Forelimb muscle (tissue), 1 donor: ENCODE measurements at regions not wholly inside any gene's neighbourhood (a gene's known extent, or its start where the extent isn't known, plus 50 kb on each side); places are given as distances from the start of the nearest gene placed in this dataset.
"Not testable (repeated sequence)": the region's sequence is repeated elsewhere in the genome, so short reads cannot be mapped to it uniquely, and the experiment has no call there.

ENCODE experiments used
- DNase-seq: peaks from one replicate; pipeline ENCODE4 v3.0.0-alpha.2; 2013; ENCODE audit warnings: low read depth

DNA sequence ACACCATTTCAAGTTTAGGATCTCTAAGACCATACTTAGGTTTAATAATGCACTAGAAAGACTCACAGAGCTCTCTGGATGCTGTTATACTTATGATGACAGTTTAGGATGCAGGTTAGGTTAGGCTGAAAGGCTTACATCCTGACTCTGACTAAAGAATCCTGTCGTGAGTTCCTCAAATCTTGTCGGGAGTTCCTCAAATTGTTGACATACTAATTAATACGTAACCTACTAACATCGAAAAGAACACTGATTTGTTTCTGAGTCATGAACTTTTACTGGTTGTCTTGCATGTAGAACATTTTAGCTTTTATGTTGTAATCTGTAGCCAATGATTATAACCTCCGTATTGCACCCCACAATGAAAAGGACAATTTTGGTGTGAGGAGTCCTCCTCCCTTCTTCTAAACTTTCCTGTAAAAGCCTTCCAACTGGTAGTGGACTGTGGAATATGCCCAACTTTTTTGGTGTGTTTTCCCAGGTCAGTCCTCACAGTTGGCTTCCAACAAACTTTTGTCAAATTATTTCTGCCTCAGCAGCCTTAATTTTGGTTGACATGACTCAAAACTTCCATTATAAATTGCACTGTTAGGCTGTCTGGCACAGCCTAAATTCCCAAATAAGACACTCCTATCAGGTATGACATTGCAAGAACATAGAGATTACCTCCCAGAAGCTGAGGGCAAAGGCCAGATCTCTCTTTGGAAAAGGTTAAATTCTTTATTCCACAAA lies 107.9 kb upstream of the PALMD start:
- no peak for DNase-seq

- DNase-seq = no peak
Observed at GRCh38 chr1:99538618-99538956, 107.3 kb upstream of the PALMD start.

GRCh38 chr1:99539131-99539530 lies 106.8 kb upstream of the PALMD start:
- no peak for DNase-seq

DNA sequence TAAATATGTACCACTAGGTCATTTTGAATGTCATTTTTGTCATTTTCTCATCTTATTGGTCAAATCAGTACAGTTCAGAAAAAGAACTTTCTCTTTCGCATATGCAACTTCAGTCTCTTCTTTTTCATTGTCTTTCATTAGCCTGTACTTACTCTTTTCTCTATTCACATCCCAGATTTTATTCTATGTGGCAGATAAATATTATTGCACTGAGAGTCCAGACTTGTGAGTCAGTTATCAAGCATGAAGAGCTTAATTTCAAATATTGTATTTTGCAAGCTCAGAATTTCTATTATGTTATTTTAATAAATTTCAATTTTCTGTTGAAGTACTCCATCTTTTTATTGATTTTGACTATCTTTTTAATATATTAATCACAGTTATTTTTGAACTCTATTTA lies 105.2 kb upstream of the PALMD start:
- DNase-seq = no peak

- no peak for DNase-seq
Observed at GRCh38 chr1:99544328-99544727, 101.6 kb upstream of the PALMD start.

DNA sequence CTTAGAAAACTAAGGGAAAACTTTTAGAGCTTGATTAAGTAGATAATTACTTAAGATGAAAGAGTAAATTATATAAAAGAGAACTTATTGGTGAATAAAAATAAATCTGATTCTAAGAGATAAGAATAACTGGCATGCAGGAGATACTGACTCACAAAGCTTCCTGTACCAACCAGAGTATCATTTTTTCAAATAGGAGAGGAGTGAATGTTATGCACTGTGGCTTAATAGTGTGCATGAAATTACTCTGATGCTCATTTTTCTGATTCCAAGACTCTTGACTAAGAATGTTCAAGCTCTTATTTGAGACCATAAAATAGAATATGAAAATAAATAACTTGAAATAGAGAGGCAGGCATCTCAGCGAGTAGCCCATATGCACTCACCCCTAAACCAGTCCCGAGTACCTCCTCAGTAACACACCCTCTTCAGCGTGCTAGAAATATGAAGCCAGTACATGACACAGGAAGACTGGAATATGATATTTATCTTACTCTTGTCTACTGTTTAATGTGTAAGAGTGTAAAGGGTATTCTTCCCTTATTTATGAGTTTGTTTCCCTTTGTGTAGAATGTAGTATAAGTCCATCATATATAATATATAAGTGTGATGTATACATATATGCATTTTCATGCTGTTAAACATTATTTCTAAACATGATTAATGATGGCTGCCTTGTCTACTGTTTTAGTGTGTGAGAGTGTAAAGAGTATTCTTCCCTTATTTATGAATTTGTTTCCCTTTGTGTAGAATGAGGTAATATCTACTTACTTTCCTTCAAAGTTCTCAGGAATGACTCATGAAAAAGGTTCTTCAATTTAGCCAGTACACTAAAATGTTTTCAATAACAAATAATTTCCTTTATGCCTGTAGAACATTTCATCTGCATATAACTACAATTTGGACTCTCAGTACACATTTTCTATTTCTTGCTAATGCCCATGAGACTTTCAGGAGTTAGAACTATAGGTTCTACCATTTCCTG lies 99.2 kb upstream of the PALMD start:
- no peak for DNase-seq

GRCh38 chr1:99548943-99549605 lies 96.8 kb upstream of the PALMD start:
- no peak for DNase-seq

- no peak for DNase-seq
Observed at GRCh38 chr1:99550198-99550597, 95.7 kb upstream of the PALMD start.

- no peak for DNase-seq
Observed at GRCh38 chr1:99551812-99552614, 93.9 kb upstream of the PALMD start.

- DNase-seq = no peak
Observed at GRCh38 chr1:99553301-99553700, 92.6 kb upstream of the PALMD start.

DNA sequence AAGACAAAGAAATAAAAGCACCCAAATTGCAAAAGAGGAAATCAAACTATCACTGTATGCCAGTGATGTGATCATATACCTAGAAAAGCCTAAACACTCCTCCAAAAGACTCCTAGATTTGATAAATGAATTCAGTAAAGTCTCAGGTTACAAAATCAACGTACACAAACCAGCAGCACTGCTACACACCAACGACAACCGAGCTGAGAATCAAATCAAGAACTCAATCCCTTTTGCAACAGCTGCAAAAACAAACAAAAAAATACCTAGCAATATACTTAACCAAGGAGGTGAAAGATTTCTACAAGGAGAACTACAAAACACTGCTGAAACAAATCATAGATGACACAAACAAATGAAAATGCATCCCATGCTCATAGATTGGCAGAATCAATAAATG lies 92.1 kb upstream of the PALMD start:
- DNase-seq = not testable (repeated sequence)

GRCh38 chr1:99554727-99555126 lies 91.2 kb upstream of the PALMD start:
- no peak for DNase-seq

GRCh38 chr1:99557546-99558202 lies 88.2 kb upstream of the PALMD start:
- no peak for DNase-seq

DNA sequence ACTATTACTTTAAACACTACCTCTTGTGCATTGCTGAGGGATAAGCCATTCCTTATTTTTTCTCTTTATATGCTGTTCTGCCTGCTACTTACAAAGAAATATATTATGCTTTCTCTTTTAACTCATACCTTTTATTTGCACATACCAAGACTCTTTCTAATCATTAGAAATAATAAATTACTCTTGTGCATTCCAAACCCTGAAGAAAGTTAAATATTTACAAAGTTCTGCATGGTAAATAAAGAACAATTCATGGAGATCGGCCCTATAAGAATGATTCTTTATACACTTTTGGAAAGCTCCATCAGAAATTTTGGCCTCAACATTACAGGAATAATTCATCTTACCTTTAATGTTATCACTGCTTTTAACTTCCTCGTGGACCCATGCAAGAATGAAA lies 86.7 kb upstream of the PALMD start:
- no peak for DNase-seq

GRCh38 chr1:99560207-99561040 lies 85.5 kb upstream of the PALMD start:
- no peak for DNase-seq

DNA sequence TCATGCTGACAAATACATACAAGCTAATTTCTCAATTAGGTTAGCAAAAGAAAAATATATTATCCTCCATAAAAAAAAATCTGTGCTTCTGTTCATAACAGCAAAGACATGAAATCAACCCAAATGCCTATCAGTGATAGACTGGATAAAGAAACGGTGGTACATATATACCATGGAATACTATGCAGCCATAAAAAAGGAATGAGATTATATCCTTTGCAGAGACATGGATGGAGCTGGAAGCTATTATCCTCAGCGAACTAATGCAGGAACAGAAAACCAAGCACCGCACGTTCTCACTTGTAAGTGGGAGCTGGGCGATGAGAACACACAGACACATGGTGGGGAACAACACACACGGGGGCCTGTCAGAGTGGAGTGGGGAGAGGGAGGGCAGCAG lies 84.0 kb upstream of the PALMD start:
- no peak for DNase-seq

DNA sequence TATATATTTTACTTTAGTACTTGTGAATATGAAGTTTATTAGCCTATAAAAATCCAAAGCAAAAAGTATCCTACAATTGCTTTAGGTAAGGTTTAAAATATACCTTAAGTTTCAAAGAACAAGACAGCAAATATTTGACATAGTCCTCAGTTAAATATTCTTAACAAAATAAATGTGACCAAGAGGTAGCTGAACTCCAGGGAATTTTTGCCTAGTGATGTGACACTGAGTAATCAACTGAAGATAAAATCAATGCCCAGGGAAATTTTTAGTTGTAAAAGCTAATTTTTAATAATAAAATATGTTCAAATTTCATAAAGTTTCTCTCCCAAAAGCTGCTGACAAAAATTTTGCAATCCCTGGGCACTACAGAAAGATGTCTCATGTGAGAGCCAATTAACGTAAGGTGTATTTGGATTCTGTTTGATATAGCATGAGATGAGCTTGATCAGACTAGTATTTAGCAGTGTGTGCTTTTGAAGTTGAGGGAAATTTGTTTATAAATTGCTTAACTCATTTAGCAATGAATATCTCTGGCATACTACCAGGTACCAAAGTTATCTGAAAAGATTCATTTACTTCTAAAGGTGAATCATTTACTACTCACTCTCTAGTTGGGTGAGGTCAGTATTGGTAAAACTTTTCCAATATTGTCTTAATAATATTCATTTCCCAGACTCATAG lies 80.2 kb upstream of the PALMD start:
- no peak for DNase-seq

DNA sequence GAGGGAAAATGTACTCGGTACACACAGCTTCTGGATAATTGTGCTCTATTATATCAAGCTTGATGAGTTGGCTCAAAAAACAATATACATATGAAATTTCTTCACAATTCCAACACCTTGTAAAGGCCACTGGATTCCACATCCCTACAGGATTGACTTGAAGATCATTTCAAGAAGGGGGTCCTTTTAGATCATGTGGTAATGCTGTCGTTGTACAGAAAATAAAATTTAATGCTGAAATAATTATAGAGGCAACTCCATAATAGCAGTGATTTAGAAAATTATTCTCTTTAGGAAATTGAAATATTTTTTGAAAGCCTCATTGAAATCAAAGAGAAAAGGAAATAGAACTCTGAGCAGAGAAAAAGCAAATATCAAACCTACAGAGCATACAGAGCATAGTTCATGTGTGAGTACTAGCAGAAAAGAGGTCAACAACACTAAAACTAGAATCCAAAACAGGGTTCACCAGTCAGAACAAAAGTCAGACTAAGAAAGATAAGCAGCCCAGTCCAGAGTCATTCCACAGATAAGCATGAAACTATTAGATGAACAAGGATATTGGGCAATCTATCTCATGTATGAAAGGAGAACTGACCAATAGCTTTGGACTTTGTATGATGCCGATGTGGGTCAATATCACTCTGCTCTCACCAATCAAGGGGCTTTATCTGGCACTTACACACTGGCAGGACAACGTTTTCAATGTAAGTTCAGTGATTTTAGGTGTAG lies 79.5 kb upstream of the PALMD start:
- no peak for DNase-seq
